A673 (cell line): ENCODE measurements at regions not wholly inside any gene's neighbourhood (a gene's known extent, or its start where the extent isn't known, plus 50 kb on each side); places are given as distances from the start of the nearest gene placed in this dataset.

ENCODE experiments used
- EZH2 ChIP-seq: fragments of 200-600 bp; sonication (generic); IDR thresholded peaks from 2 replicates; pipeline ENCODE4 v1.6.1; 2017; ENCODE audit warnings: borderline replicate concordance, low read depth, mild to moderate bottlenecking, mixed read lengths, antibody characterized with exemption, low read length; ENCODE audit not compliant: poor library complexity, severe bottlenecking
- TF ChIP-seq, protein P1 (sequence below): fragments of 300-800, 200-600 bp; sonication (generic); conservative IDR thresholded peaks from 2 replicates; pipeline ENCODE4 v1.5.1; 2017; ENCODE audit warnings: low read depth, mild to moderate bottlenecking, antibody characterized with exemption, low read length, moderate library complexity, mixed read lengths

DNA sequence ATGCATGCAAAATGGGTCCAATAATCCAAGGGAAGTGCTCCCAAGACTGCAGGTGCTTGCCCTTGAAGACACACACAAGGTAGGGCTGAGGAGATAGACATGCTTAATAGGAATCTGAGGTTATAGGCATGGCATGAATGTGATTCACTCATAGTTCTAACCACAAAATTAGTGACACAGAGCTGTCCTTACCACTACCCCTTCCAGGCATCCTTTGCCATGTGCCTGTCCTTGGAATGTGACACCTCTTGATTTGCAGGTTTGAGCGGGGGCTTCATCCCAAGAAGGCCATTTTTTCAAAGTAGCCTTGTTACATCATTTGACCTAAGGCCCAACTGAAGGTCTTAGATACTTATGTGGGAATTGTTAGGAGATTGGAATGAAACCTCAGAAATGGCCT lies 112.5 kb downstream of the CCNG2 start:
- TF ChIP-seq, protein P1, sequence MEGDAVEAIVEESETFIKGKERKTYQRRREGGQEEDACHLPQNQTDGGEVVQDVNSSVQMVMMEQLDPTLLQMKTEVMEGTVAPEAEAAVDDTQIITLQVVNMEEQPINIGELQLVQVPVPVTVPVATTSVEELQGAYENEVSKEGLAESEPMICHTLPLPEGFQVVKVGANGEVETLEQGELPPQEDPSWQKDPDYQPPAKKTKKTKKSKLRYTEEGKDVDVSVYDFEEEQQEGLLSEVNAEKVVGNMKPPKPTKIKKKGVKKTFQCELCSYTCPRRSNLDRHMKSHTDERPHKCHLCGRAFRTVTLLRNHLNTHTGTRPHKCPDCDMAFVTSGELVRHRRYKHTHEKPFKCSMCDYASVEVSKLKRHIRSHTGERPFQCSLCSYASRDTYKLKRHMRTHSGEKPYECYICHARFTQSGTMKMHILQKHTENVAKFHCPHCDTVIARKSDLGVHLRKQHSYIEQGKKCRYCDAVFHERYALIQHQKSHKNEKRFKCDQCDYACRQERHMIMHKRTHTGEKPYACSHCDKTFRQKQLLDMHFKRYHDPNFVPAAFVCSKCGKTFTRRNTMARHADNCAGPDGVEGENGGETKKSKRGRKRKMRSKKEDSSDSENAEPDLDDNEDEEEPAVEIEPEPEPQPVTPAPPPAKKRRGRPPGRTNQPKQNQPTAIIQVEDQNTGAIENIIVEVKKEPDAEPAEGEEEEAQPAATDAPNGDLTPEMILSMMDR: no peak
- TF ChIP-seq EZH2: no peak
